DMS53 (cell line): ENCODE measurements at regions not wholly inside any gene's neighbourhood (a gene's known extent, or its start where the extent isn't known, plus 50 kb on each side); places are given as distances from the start of the nearest gene placed in this dataset.
"Not testable (repeated sequence)": the region's sequence is repeated elsewhere in the genome, so short reads cannot be mapped to it uniquely, and the experiment has no call there.

Experiments
- DNase-seq: peaks from one replicate; lab custom pipeline; 2025; lab: John Stamatoyannopoulos, UW

GRCh38 chr1:31510853-31511789, 65.2 kb upstream of the TINAGL1 start:
- DNase-seq: peak; percentile 71

GRCh38 chr1:31511848-31512615, 64.3 kb upstream of the TINAGL1 start:
- peak; percentile 94 for DNase-seq

GRCh38 chr1:31514117-31514516, 62.2 kb upstream of the TINAGL1 start:
- DNase-seq: no peak

GRCh38 chr1:31515056-31515775, 61.1 kb upstream of the TINAGL1 start:
- DNase-seq: no peak

- no peak for DNase-seq
Measured at GRCh38 chr1:31515936-31516335, 60.4 kb upstream of the TINAGL1 start.

- no peak for DNase-seq
Measured at GRCh38 chr1:31517301-31517700, 59.0 kb upstream of the TINAGL1 start.

- DNase-seq: not testable (repeated sequence)
Measured at GRCh38 chr1:31517986-31518385, 58.3 kb upstream of the TINAGL1 start.

GRCh38 chr1:31521761-31522555, 54.4 kb upstream of the TINAGL1 start:
- peak; percentile 23 for DNase-seq

GRCh38 chr1:31522556-31522845, 53.8 kb upstream of the TINAGL1 start:
- no peak for DNase-seq

- peak; percentile 38 for DNase-seq
Measured at GRCh38 chr1:31523012-31523411, 53.3 kb upstream of the TINAGL1 start.

- peak; percentile 37 for DNase-seq
Measured at GRCh38 chr1:31523769-31524168, 52.5 kb upstream of the TINAGL1 start.

- DNase-seq: no peak
Measured at GRCh38 chr1:31524186-31524901, 52.0 kb upstream of the TINAGL1 start.
